A549 (cell line): ENCODE measurements at regions not wholly inside any gene's neighbourhood (a gene's known extent, or its start where the extent isn't known, plus 50 kb on each side); places are given as distances from the start of the nearest gene placed in this dataset.

Source experiments
- ATAC-seq, 2 experiments: fragments of 200-7000 bp in 1 of 2; fragments of >200 bp in 1 of 2; cut with Nextera tagmentation in 1 of 2; cut with Tn5 transposase in 1 of 2; 3 replicates each; pipeline versions ENCODE4 v1.8.0 to v1.9.1; 2018 to 2020; ENCODE audit warnings: mild to moderate bottlenecking in 1 of 2, moderate library complexity in 1 of 2
- CTCF ChIA-PET: fragments of 300-600 bp; sonication (Branson Sonifier 250); formaldehyde crosslinking; extraction: SDS; loops from one replicate; lab custom pipeline; 2021; ENCODE audit warnings: antibody characterized with exemption, inconsistent platforms; lab: Yijun Ruan, JAX
- POLR2A ChIA-PET: fragments of 350-600 bp; formaldehyde crosslinking; extraction: SDS; loops from one replicate; lab custom pipeline; 2021; ENCODE audit warnings: antibody characterized with exemption, inconsistent platforms; lab: Yijun Ruan, JAX
- DNase-seq, 2 experiments: peaks; one replicate each; pipeline versions ENCODE4 v3.0.0 to v3.0.0-alpha.2; 2011 to 2016; ENCODE audit warnings: low read depth in 1 of 2, low spot score in 1 of 2
- FAIRE-seq: peaks from 2 replicates; lab custom pipeline; 2011; peaks lifted over from hg19 to GRCh38; lab: Jason Lieb, UNC
- H3K27ac ChIP-seq, 2 experiments: fragments of >200 bp; sonication (Bioruptor Twin); formaldehyde crosslinking; 3 replicates each; pipeline ENCODE4 v1.5.1; 2016 to 2017
- H3K4me1 ChIP-seq: fragments of >200 bp; sonication (Bioruptor Twin); formaldehyde crosslinking; 3 replicates; pipeline ENCODE4 v1.6.1; 2016
- H3K4me2 ChIP-seq: fragments of >200 bp; sonication (Bioruptor Twin); formaldehyde crosslinking; 3 replicates; pipeline ENCODE4 v1.6.1; 2016
- H3K4me3 ChIP-seq: fragments of >200 bp; sonication (Bioruptor Twin); formaldehyde crosslinking; 3 replicates; pipeline ENCODE4 v1.5.1; 2016
- H3K9me3 ChIP-seq: fragments of >200 bp; sonication (Bioruptor Twin); formaldehyde crosslinking; 3 replicates; pipeline ENCODE4 v1.6.1; 2016
- BHLHE40 ChIP-seq: IDR thresholded peaks from 2 replicates; pipeline ENCODE4 v1.6.1; 2012; ENCODE audit warnings: low read depth, low read length, inconsistent platforms
- CEBPB ChIP-seq, 2 experiments: fragments of >200 bp in 1 of 2; sonication (Bioruptor Twin) in 1 of 2; formaldehyde crosslinking in 1 of 2; IDR thresholded peaks; 2 replicates each; pipeline ENCODE4 v1.6.1; 2012 to 2016
- CHD2 ChIP-seq: fragments of 150-350 bp; IDR thresholded peaks from 2 replicates; pipeline ENCODE4 v1.6.1; 2014; ENCODE audit warnings: low read length; ENCODE audit not compliant: partially characterized antibody
- HDAC2 ChIP-seq: fragments of 200-600 bp; sonication (generic); IDR thresholded peaks from 2 replicates; pipeline ENCODE4 v1.6.1; 2016
- HOXB5 ChIP-seq: fragments of 250-450 bp; sonication (Bioruptor Pico); IDR thresholded peaks from 2 replicates; pipeline ENCODE4 v1.5.0; 2020; ENCODE audit warnings: mild to moderate bottlenecking, moderate library complexity
- JUN ChIP-seq, 2 experiments: fragments of >200 bp; sonication (Bioruptor Twin); formaldehyde crosslinking; IDR thresholded peaks; 2 replicates in 1 of 2; 3 replicates in 1 of 2; pipeline ENCODE4 v1.6.1; 2016 to 2017
- JUNB ChIP-seq: fragments of >200 bp; sonication (Bioruptor Twin); formaldehyde crosslinking; IDR thresholded peaks from 2 replicates; pipeline ENCODE4 v1.6.1; 2016
- KDM1A ChIP-seq: fragments of 200-600 bp; sonication (generic); IDR thresholded peaks from 2 replicates; pipeline ENCODE4 v1.6.1; 2016; ENCODE audit warnings: low read depth, mild to moderate bottlenecking
- KDM5A ChIP-seq: fragments of 200-600 bp; sonication (generic); IDR thresholded peaks from 2 replicates; pipeline ENCODE4 v1.6.1; 2016; ENCODE audit warnings: antibody characterized with exemption, mild to moderate bottlenecking
- MYC ChIP-seq: IDR thresholded peaks from 2 replicates; pipeline ENCODE4 v1.6.1; 2012; ENCODE audit warnings: mild to moderate bottlenecking, inconsistent platforms, low read length, improper control_type of control experiment, borderline replicate concordance
- NPAS2 ChIP-seq: fragments of 250-450 bp; sonication (Bioruptor Pico); IDR thresholded peaks from 2 replicates; pipeline ENCODE4 v1.8.0; 2022; ENCODE audit warnings: mild to moderate bottlenecking, moderate library complexity, borderline replicate concordance
- NR3C1 ChIP-seq: fragments of >200 bp; sonication (Bioruptor Twin); formaldehyde crosslinking; IDR thresholded peaks from 3 replicates; pipeline ENCODE4 v1.6.1; 2017
- PHF8 ChIP-seq: fragments of 200-600 bp; sonication (generic); IDR thresholded peaks from 2 replicates; pipeline ENCODE4 v1.6.1; 2016; ENCODE audit warnings: low read depth, mild to moderate bottlenecking, antibody characterized with exemption, moderate library complexity, borderline replicate concordance
- RCOR1 ChIP-seq: fragments of 150-350 bp; IDR thresholded peaks from 2 replicates; pipeline ENCODE4 v1.6.1; 2014; ENCODE audit warnings: antibody characterized with exemption, low read length, low read depth
- REST ChIP-seq: fragments of 200-600 bp; sonication (generic); IDR thresholded peaks from 2 replicates; pipeline ENCODE4 v1.6.1; 2016; ENCODE audit warnings: antibody characterized with exemption, mild to moderate bottlenecking, moderate library complexity
- SMC3 ChIP-seq: fragments of >200 bp; sonication (Bioruptor Twin); formaldehyde crosslinking; IDR thresholded peaks from 3 replicates; pipeline ENCODE4 v1.6.1; 2018; ENCODE audit warnings: inconsistent platforms
- USF2 ChIP-seq: fragments of 450-650 bp; IDR thresholded peaks from 2 replicates; pipeline ENCODE4 v1.6.1; 2014; ENCODE audit warnings: antibody characterized with exemption
- ZC3H11A ChIP-seq: fragments of 450-650 bp; IDR thresholded peaks from 2 replicates; pipeline ENCODE4 v1.6.1; 2014; ENCODE audit warnings: antibody characterized with exemption, mild to moderate bottlenecking
- ZFP36 ChIP-seq: fragments of 450-650 bp; IDR thresholded peaks from 2 replicates; pipeline ENCODE4 v1.6.1; 2014; ENCODE audit warnings: borderline replicate concordance; ENCODE audit not compliant: partially characterized antibody
- WGBS: methylation state at CpG from one replicate; pipeline ENCODE4 v1.1.6; 2017; ENCODE audit errors: missing lambda C conversion rate; 5-methylcytosine and 5-hydroxymethylcytosine counted together
- TF ChIP-seq, protein P1 (sequence below): fragments of 250-450 bp; sonication (Bioruptor Pico); IDR thresholded peaks from 2 replicates; pipeline ENCODE4 v1.5.0; 2021; ENCODE audit warnings: mild to moderate bottlenecking, moderate library complexity, borderline replicate concordance
- TF ChIP-seq, protein P2 (sequence below): fragments of >200 bp; sonication (Bioruptor Twin); formaldehyde crosslinking; IDR thresholded peaks from 3 replicates; pipeline ENCODE4 v1.6.1; 2016

DNA sequence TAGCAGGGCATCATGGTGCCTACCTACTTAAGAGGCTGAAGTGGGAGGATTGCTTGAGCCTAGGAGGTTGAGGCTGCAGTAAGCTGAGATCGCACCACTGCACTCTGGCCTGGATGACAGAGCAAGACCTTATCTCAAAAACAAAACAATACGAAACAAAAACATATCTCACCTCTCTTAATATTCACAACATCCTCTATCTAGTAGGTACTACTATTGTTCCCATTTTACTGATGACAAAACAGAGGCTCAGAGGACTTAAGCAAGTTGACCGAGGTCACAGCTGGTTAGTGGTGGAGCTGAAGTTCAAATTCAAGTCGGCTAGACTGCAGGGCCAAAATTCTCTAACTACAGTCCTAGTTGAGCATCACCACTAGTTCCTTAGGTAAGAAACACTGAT is 172.3 kb upstream of the EEA1 start (continued):
- TF ChIP-seq, protein P1, sequence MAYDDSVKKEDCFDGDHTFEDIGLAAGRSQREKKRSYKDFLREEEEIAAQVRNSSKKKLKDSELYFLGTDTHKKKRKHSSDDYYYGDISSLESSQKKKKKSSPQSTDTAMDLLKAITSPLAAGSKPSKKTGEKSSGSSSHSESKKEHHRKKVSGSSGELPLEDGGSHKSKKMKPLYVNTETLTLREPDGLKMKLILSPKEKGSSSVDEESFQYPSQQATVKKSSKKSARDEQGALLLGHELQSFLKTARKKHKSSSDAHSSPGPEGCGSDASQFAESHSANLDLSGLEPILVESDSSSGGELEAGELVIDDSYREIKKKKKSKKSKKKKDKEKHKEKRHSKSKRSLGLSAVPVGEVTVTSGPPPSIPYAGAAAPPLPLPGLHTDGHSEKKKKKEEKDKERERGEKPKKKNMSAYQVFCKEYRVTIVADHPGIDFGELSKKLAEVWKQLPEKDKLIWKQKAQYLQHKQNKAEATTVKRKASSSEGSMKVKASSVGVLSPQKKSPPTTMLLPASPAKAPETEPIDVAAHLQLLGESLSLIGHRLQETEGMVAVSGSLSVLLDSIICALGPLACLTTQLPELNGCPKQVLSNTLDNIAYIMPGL (CRISPR knock-in tag), result no peak
- no peak for TF ChIP-seq CHD2
- TF ChIP-seq HDAC2, result no peak
- no peak for TF ChIP-seq RCOR1
- TF ChIP-seq PHF8, result no peak

DNA sequence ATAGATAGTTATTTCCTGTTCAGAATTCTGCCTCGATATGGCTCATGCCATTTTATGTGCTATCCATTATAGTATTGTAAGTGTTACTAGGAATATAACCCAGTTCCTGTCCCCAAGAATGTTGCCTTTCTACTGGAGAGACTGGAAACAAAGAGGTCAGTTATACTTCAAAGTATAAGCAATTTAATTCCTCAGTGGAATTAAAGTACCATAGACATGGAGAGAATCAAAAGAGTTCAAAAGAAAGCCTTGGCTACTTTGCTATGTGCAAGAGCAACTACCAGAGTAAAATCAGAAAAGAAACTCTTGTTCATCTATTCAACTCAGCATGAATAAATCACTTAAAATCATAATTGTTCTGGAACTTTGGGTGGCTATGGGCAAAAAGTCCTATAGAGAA is 173.2 kb upstream of the EEA1 start:
- Histone ChIP-seq H3K27ac (no peak overlapping the region), H3K9me3 (no peaks in the 10 kb centered on the region), H3K4me3 (no peak overlapping the region), H3K4me1 (no peaks in the 10 kb centered on the region), H3K4me2 (no peak overlapping the region)
- ATAC-seq (no peak), FAIRE-seq (no peak), DNase-seq (no peak)
- ChIA-PET CTCF (no interaction called here), POLR2A (no interaction called here)
- no peak for TF ChIP-seq JUN (IDR thresholded peaks at IDR 0.05)
- no peak for TF ChIP-seq KDM5A
- TF ChIP-seq, protein P2, sequence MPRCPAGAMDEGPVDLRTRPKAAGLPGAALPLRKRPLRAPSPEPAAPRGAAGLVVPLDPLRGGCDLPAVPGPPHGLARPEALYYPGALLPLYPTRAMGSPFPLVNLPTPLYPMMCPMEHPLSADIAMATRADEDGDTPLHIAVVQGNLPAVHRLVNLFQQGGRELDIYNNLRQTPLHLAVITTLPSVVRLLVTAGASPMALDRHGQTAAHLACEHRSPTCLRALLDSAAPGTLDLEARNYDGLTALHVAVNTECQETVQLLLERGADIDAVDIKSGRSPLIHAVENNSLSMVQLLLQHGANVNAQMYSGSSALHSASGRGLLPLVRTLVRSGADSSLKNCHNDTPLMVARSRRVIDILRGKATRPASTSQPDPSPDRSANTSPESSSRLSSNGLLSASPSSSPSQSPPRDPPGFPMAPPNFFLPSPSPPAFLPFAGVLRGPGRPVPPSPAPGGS, result no peak
- no peak for TF ChIP-seq NR3C1
- no peak for TF ChIP-seq HDAC2
- no peak for TF ChIP-seq ZFP36
- no peak for TF ChIP-seq BHLHE40
- no peak for TF ChIP-seq NPAS2 (CRISPR knock-in tag)
- no peak for TF ChIP-seq CEBPB (IDR thresholded peaks at IDR 0.05)
- TF ChIP-seq MYC, result no peak
- no peak for TF ChIP-seq USF2
- no peak for TF ChIP-seq KDM1A
- TF ChIP-seq, protein P1 (CRISPR knock-in tag), result no peak
- TF ChIP-seq HOXB5 (CRISPR knock-in tag), result no peak
- TF ChIP-seq ZC3H11A, result no peak
- TF ChIP-seq JUNB, result no peak
- no peak for TF ChIP-seq REST
- no peak for TF ChIP-seq CHD2
- TF ChIP-seq SMC3, result no peak
- 41% methylated on average over 1 of the region's 1 CpG for WGBS
